DOHH2 (cell line): ENCODE measurements at regions not wholly inside any gene's neighbourhood (a gene's known extent, or its start where the extent isn't known, plus 50 kb on each side); places are given as distances from the start of the nearest gene placed in this dataset.

ENCODE experiments used
- CTCF ChIP-seq: fragments of 200-600 bp; sonication (generic); IDR thresholded peaks from one replicate; pipeline ENCODE4 v1.5.1; 2014; ENCODE audit warnings: antibody characterized with exemption, mild to moderate bottlenecking, low read depth, low read length; ENCODE audit not compliant: poor library complexity, severe bottlenecking
- EZH2phosphoT487 ChIP-seq: fragments of 200-600 bp; sonication (generic); IDR thresholded peaks from 2 replicates; pipeline ENCODE4 v1.6.1; 2017; ENCODE audit warnings: borderline replicate concordance, mild to moderate bottlenecking, antibody characterized with exemption, low read length, moderate library complexity, mixed read lengths

- TF ChIP-seq CTCF = no peak
- no peak for TF ChIP-seq EZH2phosphoT487
Measured at GRCh38 chr12:115208098-115208497, 524.1 kb upstream of the TBX3 start.
